Epithelial cell of esophagus (primary cell): ENCODE measurements at regions not wholly inside any gene's neighbourhood (a gene's known extent, or its start where the extent isn't known, plus 50 kb on each side); places are given as distances from the start of the nearest gene placed in this dataset.

Source experiments
- DNase-seq: peaks from one replicate; pipeline ENCODE4 v3.0.0; 2010; ENCODE audit warnings: low read depth
- H3K4me3 ChIP-seq: 2 replicates; pipeline ENCODE4 v1.5.1; 2011; ENCODE audit warnings: mild to moderate bottlenecking, low read length, control low read depth
- CTCF ChIP-seq: IDR thresholded peaks from 2 replicates; pipeline ENCODE4 v1.5.1; 2011; ENCODE audit warnings: low read depth, mild to moderate bottlenecking, low read length, control low read depth, inconsistent platforms; ENCODE audit not compliant: insufficient read depth; ENCODE audit errors: missing control alignments

- no peak overlapping the region for H3K4me3 ChIP-seq
- no peak for DNase-seq
- TF ChIP-seq CTCF = no peak
Measured at GRCh38 chrX:9315086-9315485, 149.8 kb upstream of the TBL1X start.

- no peak for DNase-seq
- no peak for TF ChIP-seq CTCF
- H3K4me3 ChIP-seq = no peak overlapping the region
Measured at GRCh38 chrX:9316096-9316495, 148.8 kb upstream of the TBL1X start.

GRCh38 chrX:9317176-9317575, 147.7 kb upstream of the TBL1X start:
- no peak for DNase-seq
- no peak for TF ChIP-seq CTCF
- H3K4me3 ChIP-seq = no peak overlapping the region

GRCh38 chrX:9318213-9318612, 146.6 kb upstream of the TBL1X start:
- TF ChIP-seq CTCF = no peak
- no peak overlapping the region for H3K4me3 ChIP-seq
- DNase-seq = no peak

GRCh38 chrX:9318766-9319165, 146.1 kb upstream of the TBL1X start:
- no peak for TF ChIP-seq CTCF
- DNase-seq = no peak
- H3K4me3 ChIP-seq = no peak overlapping the region

GRCh38 chrX:9320940-9321339, 143.9 kb upstream of the TBL1X start:
- TF ChIP-seq CTCF = no peak
- DNase-seq = no peak
- H3K4me3 ChIP-seq = no peak overlapping the region

GRCh38 chrX:9324676-9325075, 140.2 kb upstream of the TBL1X start:
- no peak overlapping the region for H3K4me3 ChIP-seq
- peak; percentile 13 for DNase-seq
- TF ChIP-seq CTCF = no peak
